ENCODE measurements at regions not wholly inside any gene's neighbourhood (a gene's known extent, or its start where the extent isn't known, plus 50 kb on each side); places are given as distances from the start of the nearest gene placed in this dataset.

DNA sequence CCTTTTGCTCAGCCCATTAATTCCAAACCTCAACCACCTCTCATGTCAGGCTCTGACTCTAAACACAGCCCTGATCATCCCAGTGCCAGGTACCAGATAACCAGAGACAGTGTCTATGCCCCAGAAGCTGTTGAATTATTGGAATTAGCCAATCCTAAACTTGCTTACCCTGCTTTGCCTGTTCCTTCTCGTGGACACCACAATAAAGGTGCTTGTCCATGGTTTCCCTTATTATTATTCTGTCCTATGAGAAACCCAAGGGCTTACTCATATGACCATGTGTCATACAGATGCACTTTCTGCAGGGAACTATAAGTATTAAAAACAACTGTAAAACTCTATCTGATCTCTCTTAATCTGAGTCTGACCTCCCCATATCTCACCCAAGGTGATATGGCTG lies 2193.8 kb upstream of the PIK3C3 start (continued):
- TF ChIP-seq, protein P1, sequence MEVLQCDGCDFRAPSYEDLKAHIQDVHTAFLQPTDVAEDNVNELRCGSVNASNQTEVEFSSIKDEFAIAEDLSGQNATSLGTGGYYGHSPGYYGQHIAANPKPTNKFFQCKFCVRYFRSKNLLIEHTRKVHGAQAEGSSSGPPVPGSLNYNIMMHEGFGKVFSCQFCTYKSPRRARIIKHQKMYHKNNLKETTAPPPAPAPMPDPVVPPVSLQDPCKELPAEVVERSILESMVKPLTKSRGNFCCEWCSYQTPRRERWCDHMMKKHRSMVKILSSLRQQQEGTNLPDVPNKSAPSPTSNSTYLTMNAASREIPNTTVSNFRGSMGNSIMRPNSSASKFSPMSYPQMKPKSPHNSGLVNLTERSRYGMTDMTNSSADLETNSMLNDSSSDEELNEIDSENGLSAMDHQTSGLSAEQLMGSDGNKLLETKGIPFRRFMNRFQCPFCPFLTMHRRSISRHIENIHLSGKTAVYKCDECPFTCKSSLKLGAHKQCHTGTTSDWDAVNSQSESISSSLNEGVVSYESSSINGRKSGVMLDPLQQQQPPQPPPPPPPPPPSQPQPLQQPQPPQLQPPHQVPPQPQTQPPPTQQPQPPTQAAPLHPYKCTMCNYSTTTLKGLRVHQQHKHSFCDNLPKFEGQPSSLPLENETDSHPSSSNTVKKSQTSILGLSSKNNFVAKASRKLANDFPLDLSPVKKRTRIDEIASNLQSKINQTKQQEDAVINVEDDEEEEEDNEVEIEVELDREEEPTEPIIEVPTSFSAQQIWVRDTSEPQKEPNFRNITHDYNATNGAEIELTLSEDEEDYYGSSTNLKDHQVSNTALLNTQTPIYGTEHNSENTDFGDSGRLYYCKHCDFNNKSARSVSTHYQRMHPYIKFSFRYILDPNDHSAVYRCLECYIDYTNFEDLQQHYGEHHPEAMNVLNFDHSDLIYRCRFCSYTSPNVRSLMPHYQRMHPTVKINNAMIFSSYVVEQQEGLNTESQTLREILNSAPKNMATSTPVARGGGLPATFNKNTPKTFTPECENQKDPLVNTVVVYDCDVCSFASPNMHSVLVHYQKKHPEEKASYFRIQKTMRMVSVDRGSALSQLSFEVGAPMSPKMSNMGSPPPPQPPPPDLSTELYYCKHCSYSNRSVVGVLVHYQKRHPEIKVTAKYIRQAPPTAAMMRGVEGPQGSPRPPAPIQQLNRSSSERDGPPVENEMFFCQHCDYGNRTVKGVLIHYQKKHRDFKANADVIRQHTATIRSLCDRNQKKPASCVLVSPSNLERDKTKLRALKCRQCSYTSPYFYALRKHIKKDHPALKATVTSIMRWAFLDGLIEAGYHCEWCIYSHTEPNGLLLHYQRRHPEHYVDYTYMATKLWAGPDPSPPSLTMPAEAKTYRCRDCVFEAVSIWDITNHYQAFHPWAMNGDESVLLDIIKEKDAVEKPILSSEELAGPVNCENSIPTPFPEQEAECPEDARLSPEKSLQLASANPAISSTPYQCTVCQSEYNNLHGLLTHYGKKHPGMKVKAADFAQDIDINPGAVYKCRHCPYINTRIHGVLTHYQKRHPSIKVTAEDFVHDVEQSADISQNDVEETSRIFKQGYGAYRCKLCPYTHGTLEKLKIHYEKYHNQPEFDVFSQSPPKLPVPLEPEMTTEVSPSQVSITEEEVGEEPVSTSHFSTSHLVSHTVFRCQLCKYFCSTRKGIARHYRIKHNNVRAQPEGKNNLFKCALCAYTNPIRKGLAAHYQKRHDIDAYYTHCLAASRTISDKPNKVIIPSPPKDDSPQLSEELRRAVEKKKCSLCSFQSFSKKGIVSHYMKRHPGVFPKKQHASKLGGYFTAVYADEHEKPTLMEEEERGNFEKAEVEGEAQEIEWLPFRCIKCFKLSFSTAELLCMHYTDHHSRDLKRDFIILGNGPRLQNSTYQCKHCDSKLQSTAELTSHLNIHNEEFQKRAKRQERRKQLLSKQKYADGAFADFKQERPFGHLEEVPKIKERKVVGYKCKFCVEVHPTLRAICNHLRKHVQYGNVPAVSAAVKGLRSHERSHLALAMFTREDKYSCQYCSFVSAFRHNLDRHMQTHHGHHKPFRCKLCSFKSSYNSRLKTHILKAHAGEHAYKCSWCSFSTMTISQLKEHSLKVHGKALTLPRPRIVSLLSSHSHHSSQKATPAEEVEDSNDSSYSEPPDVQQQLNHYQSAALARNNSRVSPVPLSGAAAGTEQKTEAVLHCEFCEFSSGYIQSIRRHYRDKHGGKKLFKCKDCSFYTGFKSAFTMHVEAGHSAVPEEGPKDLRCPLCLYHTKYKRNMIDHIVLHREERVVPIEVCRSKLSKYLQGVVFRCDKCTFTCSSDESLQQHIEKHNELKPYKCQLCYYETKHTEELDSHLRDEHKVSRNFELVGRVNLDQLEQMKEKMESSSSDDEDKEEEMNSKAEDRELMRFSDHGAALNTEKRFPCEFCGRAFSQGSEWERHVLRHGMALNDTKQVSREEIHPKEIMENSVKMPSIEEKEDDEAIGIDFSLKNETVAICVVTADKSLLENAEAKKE (CRISPR knock-in tag; IDR thresholded peaks at IDR 0.05), result no peak

- Histone ChIP-seq H3K79me2 (replicated peaks; ENCODE audit: insufficient read depth) (peaks cover 80% of the 10 kb centered on the region), H3K4me1 (ENCODE audit: insufficient read depth) (0 out of 2 replicates have a peak, but pooled peaks cover 4% of the 10 kb centered on the region), H3K36me3 (ENCODE audit: insufficient read depth) (no peaks in the 10 kb centered on the region), H2AFZ (no peak overlapping the region), H3K4me3 (no peak overlapping the region), H4K20me1 (replicated peaks; ENCODE audit: insufficient read depth) (peaks cover 7% of the 10 kb centered on the region; the same call in 1 of the 2 replicates), H3K4me2 (no peak overlapping the region), H3K27me3 (ENCODE audit: insufficient read depth) (no peaks in the 10 kb centered on the region), H3K27ac (ENCODE audit: low read depth) (no peak overlapping the region), H3K9me2 (ENCODE audit: insufficient read depth) (no peaks in the 10 kb centered on the region), H3F3A (replicated peaks; ENCODE audit: low read depth) (no peaks in the 10 kb centered on the region)
- Mint-ChIP-seq H3K4me1 (no peaks in the 10 kb centered on the region), H3K27ac (no peak overlapping the region), H3K9me3 (no peaks in the 10 kb centered on the region; the same call in 2 of the 3 replicates), H3K27me3 (ENCODE audit: insufficient read depth, low read depth, poor library complexity) (no peaks in the 10 kb centered on the region), H3K36me3 (ENCODE audit: low read depth) (no peaks in the 10 kb centered on the region), H3K4me3 (no peak overlapping the region)
- DNase-seq (ENCODE audit: low spot score) (no peak), ATAC-seq (no peak)
- TF ChIP-seq STAT1 (IDR thresholded peaks at IDR 0.05; ENCODE audit: unreplicated experiment) (no peak), CREB1 (CRISPR knock-in tag; IDR thresholded peaks at IDR 0.05; ENCODE audit: low read depth) (no peak), EZH2phosphoT487 (IDR thresholded peaks at IDR 0.05; ENCODE audit: unreplicated experiment) (no peak), EZH2 (IDR thresholded peaks at IDR 0.05; ENCODE audit: low read depth, unreplicated experiment) (no peak), NANOG (IDR thresholded peaks at IDR 0.05; ENCODE audit: borderline replicate concordance) (no peak), CTCF (conservative IDR thresholded peaks at IDR 0.05; ENCODE audit: low read depth in 2 of 2) (no peak), ZNF331 (CRISPR knock-in tag; IDR thresholded peaks at IDR 0.05; ENCODE audit: low read depth) (no peak), ETS1 (IDR thresholded peaks at IDR 0.05) (no peak), JUNB (IDR thresholded peaks at IDR 0.05; ENCODE audit: unreplicated experiment) (no peak), POLR2AphosphoS5 (IDR thresholded peaks at IDR 0.05; ENCODE audit: low read depth) (no peak), REST (IDR thresholded peaks at IDR 0.05; ENCODE audit: unreplicated experiment) (no peak), ZNF114 (CRISPR knock-in tag; IDR thresholded peaks at IDR 0.05) (no peak)
Measured at GRCh38 chr18:39759926-39760325, 2194.3 kb upstream of the CELF4 start.

Data from GM23338 (cell line).